ENCODE measurements at regions not wholly inside any gene's neighbourhood (a gene's known extent, or its start where the extent isn't known, plus 50 kb on each side); places are given as distances from the start of the nearest gene placed in this dataset.
"Not testable (repeated sequence)": the region's sequence is repeated elsewhere in the genome, so short reads cannot be mapped to it uniquely, and the experiment has no call there.

DNA sequence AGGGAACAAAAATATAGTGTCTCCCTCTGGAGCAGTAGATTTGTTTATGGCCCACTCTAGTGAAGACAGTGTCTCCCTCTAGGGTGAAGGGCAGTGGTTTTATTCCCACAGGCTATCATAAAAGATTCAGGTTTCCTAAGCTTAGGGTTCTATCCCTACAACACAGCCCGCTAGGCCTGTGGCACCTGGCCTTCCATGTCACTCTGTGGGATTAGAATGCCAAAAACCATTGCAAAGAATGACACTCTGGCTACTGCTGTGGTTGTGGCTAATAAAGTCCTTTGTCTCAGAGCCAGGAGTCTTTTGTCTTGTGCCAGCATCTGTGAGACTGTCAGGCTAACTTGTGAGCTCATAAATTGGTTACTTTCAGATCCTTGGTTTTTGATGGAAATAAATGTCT is 700.7 kb upstream of the DEFB115 start:
- H3K79me2 ChIP-seq (ENCODE audit: control insufficient read depth, insufficient read depth, low read length); ATAC-seq; H3K4me2 ChIP-seq (ENCODE audit: control insufficient read depth, insufficient read depth); H3K27me3 ChIP-seq (replicated peaks in 1 of 2; ENCODE audit: control insufficient read depth in 2 of 2, insufficient read depth in 2 of 2, low read length in 1 of 2); H3K4me1 ChIP-seq (ENCODE audit: control insufficient read depth, insufficient read depth, low read length); SMC1A ChIA-PET (ENCODE audit: uncharacterized antibody, unreplicated experiment); RAD21 ChIA-PET (ENCODE audit: unreplicated experiment); H3K36me3 ChIP-seq (ENCODE audit: control insufficient read depth in 2 of 2, insufficient read depth in 2 of 2, low read length in 1 of 2); POLR2A ChIA-PET; in situ Hi-C loops (cut with MboI); H4K20me1 ChIP-seq (ENCODE audit: control insufficient read depth, insufficient read depth); intact Hi-C loops (cut with micrococcal nuclease; ENCODE audit: unreplicated experiment); H3K4me3 ChIP-seq; CTCF ChIA-PET; DNase-seq (ENCODE audit: low read depth, low spot score); BruUV-seq (replicated peaks); H2AFZ ChIP-seq (ENCODE audit: control insufficient read depth, low read depth, low read length); FAIRE-seq; H3K9me3 ChIP-seq (replicated peaks; ENCODE audit: control insufficient read depth, insufficient read depth, low read length); H3K27ac ChIP-seq (ENCODE audit: control insufficient read depth, insufficient read depth); H3K9ac ChIP-seq (ENCODE audit: control insufficient read depth, insufficient read depth, low read length): not testable (repeated sequence)
- 0% methylated on average over 1 of the region's 1 CpG for WGBS (ENCODE audit: insufficient coverage, insufficient replicate concordance, low lambda C conversion rate, missing lambda C conversion rate)

GRCh38 chr20:30565086-30565485 is 692.4 kb upstream of the DEFB115 start:
- FAIRE-seq; ATAC-seq; intact Hi-C loops (cut with micrococcal nuclease; ENCODE audit: unreplicated experiment): not testable (repeated sequence)

GRCh38 chr20:30569867-30570266 is 687.6 kb upstream of the DEFB115 start:
- 27% methylated on average over 8 of the region's 12 CpGs for WGBS (ENCODE audit: insufficient coverage, insufficient replicate concordance, low lambda C conversion rate, missing lambda C conversion rate)
- H3K27ac ChIP-seq (ENCODE audit: control insufficient read depth, insufficient read depth); H3K79me2 ChIP-seq (ENCODE audit: control insufficient read depth, insufficient read depth, low read length); H3K4me2 ChIP-seq (ENCODE audit: control insufficient read depth, insufficient read depth); CTCF ChIA-PET; H3K27me3 ChIP-seq (replicated peaks in 1 of 2; ENCODE audit: control insufficient read depth in 2 of 2, insufficient read depth in 2 of 2, low read length in 1 of 2); H3K9ac ChIP-seq (ENCODE audit: control insufficient read depth, insufficient read depth, low read length); in situ Hi-C loops (cut with MboI); SMC1A ChIA-PET (ENCODE audit: uncharacterized antibody, unreplicated experiment); H3K9me3 ChIP-seq (replicated peaks; ENCODE audit: control insufficient read depth, insufficient read depth, low read length); H3K4me3 ChIP-seq; H4K20me1 ChIP-seq (ENCODE audit: control insufficient read depth, insufficient read depth); DNase-seq (ENCODE audit: low read depth, low spot score); ATAC-seq; RAD21 ChIA-PET (ENCODE audit: unreplicated experiment); intact Hi-C loops (cut with micrococcal nuclease; ENCODE audit: unreplicated experiment); H2AFZ ChIP-seq (ENCODE audit: control insufficient read depth, low read depth, low read length); H3K36me3 ChIP-seq (ENCODE audit: control insufficient read depth in 2 of 2, insufficient read depth in 2 of 2, low read length in 1 of 2); H3K4me1 ChIP-seq (ENCODE audit: control insufficient read depth, insufficient read depth, low read length); POLR2A ChIA-PET; FAIRE-seq; BruUV-seq (replicated peaks): not testable (repeated sequence)

More at GRCh38 chr20:30565086-30565485, 692.4 kb upstream of the DEFB115 start:
- H3K27ac ChIP-seq (ENCODE audit: control insufficient read depth, insufficient read depth); H4K20me1 ChIP-seq (ENCODE audit: control insufficient read depth, insufficient read depth); H3K9ac ChIP-seq (ENCODE audit: control insufficient read depth, insufficient read depth, low read length); H3K79me2 ChIP-seq (ENCODE audit: control insufficient read depth, insufficient read depth, low read length); H3K4me1 ChIP-seq (ENCODE audit: control insufficient read depth, insufficient read depth, low read length); CTCF ChIA-PET; H3K4me2 ChIP-seq (ENCODE audit: control insufficient read depth, insufficient read depth); in situ Hi-C loops (cut with MboI); H3K27me3 ChIP-seq (replicated peaks in 1 of 2; ENCODE audit: control insufficient read depth in 2 of 2, insufficient read depth in 2 of 2, low read length in 1 of 2); SMC1A ChIA-PET (ENCODE audit: uncharacterized antibody, unreplicated experiment); H3K4me3 ChIP-seq; H3K36me3 ChIP-seq (ENCODE audit: control insufficient read depth in 2 of 2, insufficient read depth in 2 of 2, low read length in 1 of 2); H2AFZ ChIP-seq (ENCODE audit: control insufficient read depth, low read depth, low read length); POLR2A ChIA-PET; BruUV-seq (replicated peaks); DNase-seq (ENCODE audit: low read depth, low spot score); RAD21 ChIA-PET (ENCODE audit: unreplicated experiment); H3K9me3 ChIP-seq (replicated peaks; ENCODE audit: control insufficient read depth, insufficient read depth, low read length): not testable (repeated sequence)
- WGBS (ENCODE audit: insufficient coverage, insufficient replicate concordance, low lambda C conversion rate, missing lambda C conversion rate), result 55% methylated on average over 11 of the region's 19 CpGs

DNA sequence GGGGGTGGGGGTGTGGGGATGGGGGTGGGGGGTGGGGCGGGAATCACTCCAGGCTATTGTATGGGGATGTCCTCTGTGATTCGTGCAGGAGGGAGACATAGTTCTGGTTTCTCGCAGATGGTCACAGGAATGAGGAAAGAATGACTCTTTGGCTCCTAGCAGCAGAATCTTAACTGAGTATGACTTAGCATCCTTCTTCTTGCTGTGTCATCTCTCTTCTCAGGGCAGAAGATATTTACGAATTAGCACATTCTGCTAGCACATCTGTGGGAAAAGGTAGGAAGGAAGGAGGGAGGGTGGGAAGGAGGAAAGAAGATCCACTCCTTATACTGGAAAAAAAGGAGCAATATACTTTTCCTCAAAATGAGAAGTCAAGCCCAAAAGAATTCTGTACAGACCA is 686.8 kb upstream of the DEFB115 start:
- intact Hi-C loops (cut with micrococcal nuclease; ENCODE audit: unreplicated experiment); ATAC-seq: not testable (repeated sequence)
- 8% methylated on average over 3 of the region's 4 CpGs for WGBS (ENCODE audit: insufficient coverage, insufficient replicate concordance, low lambda C conversion rate, missing lambda C conversion rate)

More for the DNA sequence above, 686.8 kb upstream of the DEFB115 start:
- H3K36me3 ChIP-seq (ENCODE audit: control insufficient read depth in 2 of 2, insufficient read depth in 2 of 2, low read length in 1 of 2); H3K79me2 ChIP-seq (ENCODE audit: control insufficient read depth, insufficient read depth, low read length); H3K27ac ChIP-seq (ENCODE audit: control insufficient read depth, insufficient read depth); BruUV-seq (replicated peaks); H3K4me3 ChIP-seq; H3K9me3 ChIP-seq (replicated peaks; ENCODE audit: control insufficient read depth, insufficient read depth, low read length); H3K4me2 ChIP-seq (ENCODE audit: control insufficient read depth, insufficient read depth); POLR2A ChIA-PET; in situ Hi-C loops (cut with MboI); CTCF ChIA-PET; H4K20me1 ChIP-seq (ENCODE audit: control insufficient read depth, insufficient read depth); H3K4me1 ChIP-seq (ENCODE audit: control insufficient read depth, insufficient read depth, low read length); H3K9ac ChIP-seq (ENCODE audit: control insufficient read depth, insufficient read depth, low read length); H2AFZ ChIP-seq (ENCODE audit: control insufficient read depth, low read depth, low read length); DNase-seq (ENCODE audit: low read depth, low spot score); SMC1A ChIA-PET (ENCODE audit: uncharacterized antibody, unreplicated experiment); RAD21 ChIA-PET (ENCODE audit: unreplicated experiment); H3K27me3 ChIP-seq (replicated peaks in 1 of 2; ENCODE audit: control insufficient read depth in 2 of 2, insufficient read depth in 2 of 2, low read length in 1 of 2); FAIRE-seq: not testable (repeated sequence)
